ENCODE measurements at regions not wholly inside any gene's neighbourhood (a gene's known extent, or its start where the extent isn't known, plus 50 kb on each side); places are given as distances from the start of the nearest gene placed in this dataset.

- DNase-seq = no peak
Observed at GRCh38 chr2:12978066-12978835, 261.5 kb downstream of the TRIB2 start.

- no peak for DNase-seq
Observed at GRCh38 chr2:12979066-12979465, 262.3 kb downstream of the TRIB2 start.

- DNase-seq = no peak
Observed at GRCh38 chr2:12980817-12981216, 264.1 kb downstream of the TRIB2 start.

- DNase-seq = no peak
Observed at GRCh38 chr2:12982149-12982584, 265.4 kb downstream of the TRIB2 start.

GRCh38 chr2:12987246-12987645 is 270.5 kb downstream of the TRIB2 start:
- no peak for DNase-seq

GRCh38 chr2:12988279-12988678 is 271.5 kb downstream of the TRIB2 start:
- DNase-seq = no peak

- DNase-seq = no peak
Observed at GRCh38 chr2:12990523-12990922, 273.8 kb downstream of the TRIB2 start.

GRCh38 chr2:12998685-12999084 is 281.9 kb downstream of the TRIB2 start:
- DNase-seq = no peak

GRCh38 chr2:13000664-13001363 is 284.1 kb downstream of the TRIB2 start:
- DNase-seq = no peak

- DNase-seq = no peak
Observed at GRCh38 chr2:13001408-13001807, 284.7 kb downstream of the TRIB2 start.

GRCh38 chr2:13002536-13003331 is 286.0 kb downstream of the TRIB2 start:
- DNase-seq = no peak

GRCh38 chr2:13003500-13003899 is 286.8 kb downstream of the TRIB2 start:
- DNase-seq = no peak

- DNase-seq = no peak
Observed at GRCh38 chr2:13005048-13005447, 288.3 kb downstream of the TRIB2 start.

GRCh38 chr2:13005761-13006335 is 289.1 kb downstream of the TRIB2 start:
- DNase-seq = no peak

GRCh38 chr2:13006426-13006825 is 289.7 kb downstream of the TRIB2 start:
- DNase-seq = no peak

- DNase-seq = peak; percentile 68
Observed at GRCh38 chr2:13006829-13007717, 290.3 kb downstream of the TRIB2 start.

- DNase-seq = no peak
Observed at GRCh38 chr2:13009027-13009642, 292.4 kb downstream of the TRIB2 start.

- no peak for DNase-seq
Observed at GRCh38 chr2:13010283-13010682, 293.5 kb downstream of the TRIB2 start.

GRCh38 chr2:13014783-13015182 is 298.0 kb downstream of the TRIB2 start:
- DNase-seq = no peak

GRCh38 chr2:13015532-13016320 is 299.0 kb downstream of the TRIB2 start:
- DNase-seq = no peak

- DNase-seq = no peak
Observed at GRCh38 chr2:13018490-13018889, 301.8 kb downstream of the TRIB2 start.
